GM21515 (cell line): ENCODE measurements at regions not wholly inside any gene's neighbourhood (a gene's known extent, or its start where the extent isn't known, plus 50 kb on each side); places are given as distances from the start of the nearest gene placed in this dataset.

Experiments
- ATAC-seq: cut with Tn5 transposase; IDR thresholded peaks from one replicate; pipeline ENCODE4 v1.9.1; 2021; ENCODE audit not compliant: unreplicated experiment

- ATAC-seq, result no peak
Observed at GRCh38 chr7:33700001-33700899, 205.1 kb upstream of the BMPER start.

DNA sequence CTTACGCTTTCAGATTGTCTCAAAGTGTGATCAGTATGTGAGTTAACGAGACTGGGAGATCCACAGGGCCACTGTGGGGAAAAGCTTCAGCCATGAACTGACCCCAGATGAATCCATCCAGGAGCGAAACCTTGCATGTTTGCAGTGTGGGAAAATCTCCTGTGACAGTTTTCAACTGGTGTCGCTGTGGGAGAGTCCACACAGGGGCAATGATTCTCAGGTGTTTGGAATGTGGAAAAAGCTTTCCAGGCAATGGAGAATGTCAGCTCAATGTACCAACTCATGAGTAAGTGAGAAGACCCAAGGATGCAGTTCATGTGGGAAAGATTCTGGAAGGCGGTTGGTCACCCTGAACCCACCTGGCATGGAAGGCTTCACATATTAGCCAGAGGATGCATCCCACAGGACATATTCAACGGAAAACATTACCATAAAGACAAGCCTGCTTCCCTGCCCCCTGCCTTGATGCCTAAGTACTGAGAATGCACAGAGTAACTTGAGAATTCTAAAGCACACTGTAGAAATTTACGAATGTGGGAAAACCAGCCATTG is 204.1 kb upstream of the BMPER start:
- ATAC-seq, result no peak

- no peak for ATAC-seq
Observed at GRCh38 chr7:33701927-33702326, 203.4 kb upstream of the BMPER start.

DNA sequence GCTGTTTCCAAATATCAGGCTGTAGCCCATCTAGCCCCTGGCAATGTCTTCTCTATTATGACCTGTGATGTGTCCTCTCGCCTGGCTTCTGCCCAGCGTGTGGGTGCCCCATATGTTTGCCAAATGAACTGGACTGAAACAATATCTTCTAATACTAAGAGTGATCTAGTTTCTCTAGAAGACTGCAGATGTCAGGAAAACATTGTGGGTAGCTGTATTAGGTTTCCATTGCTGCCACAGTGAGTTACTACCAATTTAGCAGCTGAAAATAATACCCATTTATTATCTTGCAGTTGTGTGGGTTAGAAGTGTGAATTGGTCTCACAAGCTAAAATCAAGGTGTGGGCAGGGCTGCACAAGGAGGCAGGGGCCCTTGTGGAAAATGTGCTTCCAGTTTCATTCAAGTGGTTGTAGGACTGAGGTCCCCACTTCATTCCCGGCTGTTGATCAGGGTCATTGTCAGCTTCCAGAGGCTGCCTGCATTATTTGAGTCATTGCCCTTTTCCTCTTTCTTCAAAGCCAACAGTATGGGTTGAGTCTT is 202.8 kb upstream of the BMPER start:
- ATAC-seq, result no peak

DNA sequence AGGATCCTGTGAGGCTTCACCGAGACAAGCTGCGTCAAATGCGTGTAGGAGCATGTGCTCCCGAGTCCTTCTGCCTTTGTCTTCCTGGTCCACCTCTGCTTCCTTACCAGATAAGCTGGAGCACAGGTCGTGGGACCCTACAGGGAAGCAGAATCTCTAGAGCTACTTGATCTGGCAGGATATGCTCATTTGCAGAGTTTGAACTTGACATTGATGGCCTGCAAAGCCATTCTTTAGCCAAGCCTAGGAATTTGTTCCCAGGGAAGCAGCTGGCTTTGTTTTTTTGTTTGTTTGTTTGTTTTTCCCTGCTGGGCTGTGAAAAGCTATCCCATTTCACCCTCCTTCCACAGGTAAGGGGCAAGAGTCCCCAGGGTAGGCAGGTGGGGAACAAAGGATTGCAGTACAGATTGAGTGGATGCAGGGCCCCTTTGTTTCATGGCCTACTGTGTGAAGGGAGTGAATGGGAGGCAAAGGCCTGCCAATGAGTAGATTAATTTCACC is 200.0 kb upstream of the BMPER start:
- no peak for ATAC-seq

DNA sequence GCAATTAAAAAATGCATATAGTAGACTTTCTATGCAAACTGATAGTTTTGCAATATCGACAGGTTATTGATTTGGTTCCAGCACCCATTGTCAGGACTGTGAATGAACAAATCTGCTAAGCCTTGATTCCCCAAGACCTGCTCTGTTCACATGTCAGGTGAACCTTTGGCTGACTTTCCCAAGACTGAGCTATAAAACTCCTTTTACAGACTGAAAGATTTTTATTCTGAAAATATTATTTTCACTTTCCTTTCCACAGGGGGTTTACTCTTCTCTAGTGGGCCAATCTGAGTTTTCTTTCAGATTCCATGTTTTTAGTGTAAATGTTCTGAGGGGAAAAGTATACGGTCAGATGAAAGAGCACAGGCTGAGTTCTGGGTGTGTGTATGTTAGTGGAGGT is 199.2 kb upstream of the BMPER start:
- no peak for ATAC-seq

DNA sequence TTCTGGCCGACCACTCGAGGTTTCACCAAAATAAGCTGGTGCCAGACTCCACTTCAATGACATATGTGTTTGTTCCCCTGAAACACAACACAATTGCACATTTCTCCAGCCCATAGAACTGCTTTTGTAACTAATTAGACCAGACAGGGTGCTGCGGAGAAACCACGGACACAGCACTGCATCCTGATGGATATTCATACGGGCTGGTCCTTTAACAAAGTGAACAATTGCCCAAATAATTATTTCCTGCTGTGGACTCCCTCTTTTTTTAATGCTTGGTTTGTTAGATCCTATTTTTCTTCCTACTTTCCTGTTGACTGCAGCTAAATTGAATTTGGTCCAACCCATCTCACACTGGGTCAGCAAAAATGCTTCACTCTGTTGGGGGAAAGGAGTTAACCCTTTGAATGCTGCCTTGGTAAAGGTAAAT is 198.6 kb upstream of the BMPER start:
- no peak for ATAC-seq

DNA sequence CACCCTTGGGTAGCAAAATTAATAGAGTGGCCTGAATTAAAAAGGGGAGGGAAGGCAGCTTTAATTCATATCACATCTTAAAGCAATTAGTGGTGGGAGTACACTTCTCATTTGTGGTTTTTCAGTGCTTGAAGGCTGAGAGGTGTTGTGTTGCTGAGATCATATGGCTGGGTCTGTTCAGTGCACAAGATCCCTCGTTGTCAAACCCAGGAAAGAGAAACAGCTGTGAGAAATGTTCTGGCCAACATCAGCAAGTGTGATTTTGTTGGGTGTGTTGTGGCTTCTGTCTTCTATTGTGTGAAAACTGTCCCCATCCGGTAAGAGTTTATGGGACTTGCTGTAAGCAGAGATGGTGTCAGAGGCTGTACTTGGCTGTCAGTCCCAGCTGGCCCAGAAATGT is 197.9 kb upstream of the BMPER start:
- no peak for ATAC-seq

DNA sequence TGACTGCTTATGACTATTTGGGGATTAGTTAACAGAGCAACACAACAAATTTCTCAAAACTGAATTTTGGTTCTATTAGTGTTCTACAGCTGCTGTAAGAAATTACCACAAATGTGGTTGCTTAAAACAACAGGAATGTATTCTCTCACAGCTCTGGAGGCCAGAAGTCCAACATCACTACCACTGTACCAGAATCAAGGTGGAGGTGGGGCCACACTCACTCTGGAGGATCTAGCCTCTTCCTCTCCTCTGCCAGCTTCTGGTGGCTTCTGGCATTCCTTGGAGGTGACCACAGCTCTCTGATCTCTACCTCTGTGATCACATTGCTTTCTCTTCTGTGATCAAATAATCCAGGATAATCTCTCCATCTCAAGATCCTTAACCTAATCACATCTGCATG is 194.7 kb upstream of the BMPER start:
- no peak for ATAC-seq

DNA sequence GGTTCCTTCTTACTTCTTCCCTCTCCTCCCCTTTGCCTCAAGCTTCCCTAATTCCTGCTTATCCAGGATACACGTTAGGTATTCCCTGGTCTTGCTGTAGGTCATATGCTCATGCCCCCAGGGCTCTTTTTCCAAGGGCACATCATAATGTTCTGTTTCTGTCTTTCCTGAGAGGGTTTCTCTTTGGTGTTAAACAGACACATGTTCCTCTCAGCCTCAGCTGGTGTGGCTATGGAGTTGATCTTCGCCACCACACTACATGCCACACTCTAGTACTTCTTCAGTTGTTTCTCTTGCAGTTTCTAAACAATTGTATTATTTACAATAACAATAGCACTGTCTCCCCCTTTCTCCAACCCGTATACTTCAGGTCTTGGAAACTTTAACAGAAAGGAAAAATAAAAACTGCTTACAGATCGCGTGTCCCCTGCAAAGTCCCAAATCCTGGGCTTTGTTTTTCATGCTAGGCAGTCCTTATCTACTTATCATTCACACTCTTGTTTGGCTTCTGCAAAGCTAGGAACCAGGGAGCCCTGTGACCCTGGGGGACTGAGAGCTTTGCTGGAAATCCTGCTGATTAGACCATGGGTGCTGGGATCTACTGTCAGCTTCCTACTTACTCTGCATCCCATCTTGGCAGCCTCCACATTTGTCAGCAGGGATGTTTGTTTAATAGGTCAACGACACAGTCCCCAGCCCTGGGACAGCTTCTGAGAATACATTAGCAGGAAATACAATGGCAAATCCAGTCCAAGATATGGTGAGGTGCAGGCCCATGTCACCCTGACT is 193.9 kb upstream of the BMPER start:
- no peak for ATAC-seq

- ATAC-seq, result no peak
Observed at GRCh38 chr7:33712020-33712414, 193.3 kb upstream of the BMPER start.

- no peak for ATAC-seq
Observed at GRCh38 chr7:33714208-33714607, 191.1 kb upstream of the BMPER start.

DNA sequence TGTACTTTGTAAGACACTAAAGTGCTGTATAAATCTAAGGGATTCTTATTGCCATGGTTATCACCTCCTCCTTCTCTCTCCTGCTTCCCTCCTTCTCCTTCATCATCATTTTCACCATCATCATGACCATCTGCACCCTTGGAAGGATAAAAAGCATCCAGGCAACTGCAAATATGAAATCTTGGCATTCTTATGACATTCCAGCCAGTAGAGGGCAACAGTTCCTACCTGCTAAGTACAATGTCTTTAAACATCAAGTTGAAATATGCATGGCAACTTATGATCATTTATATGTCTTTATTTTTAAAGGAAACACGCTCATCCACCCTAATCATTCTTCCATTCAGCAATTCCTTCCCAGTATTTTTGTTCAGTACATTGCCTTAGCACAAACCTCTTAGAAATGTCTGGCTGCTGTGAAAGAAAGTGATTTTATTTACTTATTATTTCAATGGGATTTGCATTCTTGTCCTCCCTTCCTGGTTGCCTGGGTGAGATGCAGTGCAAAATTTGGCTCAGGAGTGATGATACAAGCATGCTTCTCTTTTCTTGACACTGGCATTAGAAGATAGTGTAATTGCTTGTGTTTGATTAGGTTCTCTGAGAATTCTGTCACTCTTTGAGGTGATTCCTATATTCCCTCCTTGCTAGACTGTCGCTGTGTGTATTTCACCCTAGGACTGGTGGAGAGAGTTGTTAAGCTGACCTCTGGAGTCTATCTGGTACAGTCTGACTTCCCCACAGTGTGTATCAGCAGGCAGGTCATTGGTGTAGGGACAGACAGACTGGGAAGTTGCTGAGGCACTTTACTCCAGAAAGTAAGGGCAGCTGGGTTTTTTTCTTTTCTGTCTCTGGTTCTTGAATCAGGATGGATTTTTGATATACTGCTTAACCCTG is 188.5 kb upstream of the BMPER start:
- ATAC-seq, result no peak

DNA sequence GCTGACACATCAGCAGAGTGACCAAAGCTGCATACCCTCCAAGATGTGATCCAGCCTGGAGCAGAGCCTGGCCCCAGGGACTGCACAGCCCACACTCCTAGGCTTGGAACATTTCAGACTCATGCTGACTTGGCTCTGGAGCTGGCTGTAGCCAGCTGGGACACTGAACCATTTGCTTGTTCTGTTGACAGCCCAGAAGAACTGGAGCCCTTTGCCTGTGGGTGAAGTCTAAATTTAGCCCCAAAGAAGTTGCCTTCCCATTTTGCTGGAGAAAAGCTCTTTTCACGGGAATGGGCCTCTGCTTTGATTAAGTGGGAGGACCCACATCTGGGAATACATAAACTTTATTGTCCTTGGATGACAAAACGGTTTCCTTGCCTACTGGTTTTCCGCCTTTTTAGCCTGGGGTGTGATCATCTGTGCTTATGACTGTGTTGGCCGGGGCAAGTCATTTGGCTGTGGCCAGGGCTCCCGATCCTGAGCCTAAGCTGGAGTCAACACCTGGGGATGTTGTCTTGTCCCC is 186.2 kb upstream of the BMPER start:
- ATAC-seq, result no peak

- no peak for ATAC-seq
Observed at GRCh38 chr7:33720139-33720538, 185.2 kb upstream of the BMPER start.

DNA sequence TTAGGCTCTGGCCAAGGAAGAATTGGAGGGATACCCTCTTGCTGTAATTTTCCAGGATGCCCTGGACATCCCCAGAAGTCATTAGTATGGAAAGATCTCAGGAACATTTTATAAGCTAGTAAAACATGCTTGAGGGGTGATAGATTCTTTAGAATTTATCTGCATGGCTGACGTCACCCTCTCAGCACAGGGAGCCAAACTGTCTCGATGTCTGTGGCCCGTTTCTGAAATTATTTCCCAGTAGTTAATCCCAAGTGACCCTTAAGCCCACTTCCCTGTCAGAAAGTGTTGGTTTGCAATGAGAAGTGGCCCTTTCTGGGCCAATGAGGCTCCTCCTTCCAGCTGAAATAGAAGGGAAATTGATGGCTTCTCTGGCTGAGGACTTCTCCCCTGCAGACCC is 184.5 kb upstream of the BMPER start:
- ATAC-seq, result no peak

- ATAC-seq, result no peak
Observed at GRCh38 chr7:33721895-33722294, 183.4 kb upstream of the BMPER start.

DNA sequence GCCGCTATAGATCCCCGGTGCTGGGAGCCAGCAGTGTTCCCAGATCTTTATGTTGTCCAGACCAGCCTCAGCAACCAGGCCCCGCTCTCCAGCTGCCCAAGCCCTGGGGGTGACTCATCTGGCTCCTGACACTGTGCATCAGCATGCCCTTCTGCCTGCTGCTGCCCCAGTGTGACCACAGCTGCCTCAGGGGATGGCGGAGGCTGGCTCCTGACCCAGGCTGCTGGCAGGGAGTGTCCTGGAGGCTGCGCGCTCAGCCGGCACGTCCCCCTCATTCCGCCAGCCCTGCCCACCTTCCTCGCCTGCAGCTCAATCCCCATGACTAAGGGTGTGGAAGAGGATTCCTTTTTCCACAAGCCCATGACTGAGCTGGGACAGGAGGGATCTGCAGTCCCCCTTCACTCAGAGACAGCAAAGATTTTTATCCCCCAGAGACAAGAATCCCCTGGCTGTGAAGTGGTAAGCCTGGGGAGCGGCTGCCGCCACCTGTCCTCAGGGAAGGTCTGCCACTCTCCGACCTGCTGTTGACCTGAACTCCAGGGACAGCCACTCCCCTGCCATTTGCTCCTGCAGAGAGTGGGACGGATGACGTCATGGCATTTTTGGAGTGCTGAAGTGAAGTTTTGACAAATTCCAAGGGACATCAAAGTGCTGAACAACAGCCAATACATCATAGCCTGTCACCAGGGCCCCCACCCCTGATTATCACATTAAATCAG is 182.8 kb upstream of the BMPER start:
- ATAC-seq, result no peak

- ATAC-seq, result no peak
Observed at GRCh38 chr7:33724201-33724600, 181.1 kb upstream of the BMPER start.
